UCSD-AML1 (cell line): ENCODE measurements at regions not wholly inside any gene's neighbourhood (a gene's known extent, or its start where the extent isn't known, plus 50 kb on each side); places are given as distances from the start of the nearest gene placed in this dataset.
"Not testable (repeated sequence)": the region's sequence is repeated elsewhere in the genome, so short reads cannot be mapped to it uniquely, and the experiment has no call there.

ENCODE experiments used
- DNase-seq: peaks from one replicate; lab custom pipeline; 2025; ENCODE audit not compliant: unreplicated experiment; lab: John Stamatoyannopoulos, UW

DNA sequence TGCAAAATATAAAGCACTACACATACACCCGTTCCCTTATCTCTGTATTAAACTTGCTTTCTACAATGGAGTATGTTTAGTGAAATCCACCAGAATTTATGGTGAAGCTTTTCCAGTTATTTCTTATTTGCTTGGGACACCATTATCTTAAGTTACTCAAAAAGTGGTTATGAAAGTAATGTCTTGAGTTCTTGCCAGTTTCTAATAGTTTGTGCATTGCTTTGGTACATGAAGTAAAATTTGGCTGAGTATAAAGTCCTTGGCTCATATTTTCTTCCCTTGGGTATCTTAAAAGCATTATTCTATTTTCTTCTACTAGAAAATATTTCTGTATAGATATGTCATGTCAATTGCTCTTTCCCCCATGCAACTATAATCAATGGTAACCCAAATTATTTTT lies 85.2 kb downstream of the POLR1F start:
- DNase-seq = no peak

DNA sequence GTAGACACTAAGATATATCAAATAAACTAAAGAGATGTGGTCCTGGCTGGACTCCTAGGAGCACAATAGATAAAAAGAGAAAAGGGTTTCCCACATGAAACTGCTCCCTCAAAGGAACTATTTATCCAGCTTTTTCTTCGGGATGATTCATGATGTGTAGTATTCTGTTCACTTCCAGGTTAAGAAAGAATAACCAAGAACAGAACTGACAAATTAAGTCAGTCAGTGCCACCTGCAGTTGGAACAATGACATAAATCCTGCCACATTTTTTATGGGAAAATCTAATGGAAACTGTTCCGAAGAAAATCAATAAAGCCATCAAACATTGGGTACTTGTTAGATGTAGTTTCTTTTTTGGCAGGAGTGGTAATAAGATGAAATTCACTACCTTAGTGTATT lies 87.1 kb downstream of the POLR1F start:
- DNase-seq = no peak

DNA sequence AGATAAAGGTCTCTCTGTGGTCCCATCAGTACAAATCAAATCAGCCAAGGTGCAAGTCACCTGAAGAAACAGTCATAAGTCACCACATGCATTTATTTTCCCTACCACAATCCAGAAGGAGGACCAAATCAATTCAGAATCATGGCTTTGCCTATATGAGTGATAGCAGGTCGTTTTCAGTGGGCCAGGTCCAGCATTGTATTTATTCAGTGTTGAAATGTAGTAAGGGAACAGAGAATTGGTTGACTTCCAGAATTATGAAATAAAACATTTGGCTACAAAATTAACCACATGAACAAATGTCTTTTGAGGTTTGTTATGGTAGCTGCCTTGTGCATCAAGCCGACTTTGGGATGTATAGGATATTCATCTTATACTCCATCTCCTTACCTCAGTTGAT lies 88.4 kb downstream of the POLR1F start:
- no peak for DNase-seq

DNA sequence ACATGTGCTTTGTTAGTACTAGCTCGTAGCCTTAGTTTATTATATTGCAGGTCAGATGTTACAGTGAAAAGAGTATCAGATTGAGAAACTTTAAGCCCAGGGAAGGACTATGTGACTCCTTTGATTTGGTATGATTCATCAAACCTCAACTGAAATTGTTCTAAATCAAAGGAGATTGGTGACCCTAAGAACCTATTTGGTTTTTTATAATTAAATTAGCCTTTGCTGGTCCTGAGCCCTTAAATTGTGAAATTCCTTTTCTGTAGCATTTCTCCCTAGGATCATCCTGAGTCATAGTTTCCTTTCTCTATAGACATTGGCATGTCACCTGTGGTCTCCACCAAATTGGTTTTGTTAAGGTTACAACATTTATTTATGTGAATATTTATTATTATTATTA lies 89.7 kb downstream of the POLR1F start:
- DNase-seq = no peak

DNA sequence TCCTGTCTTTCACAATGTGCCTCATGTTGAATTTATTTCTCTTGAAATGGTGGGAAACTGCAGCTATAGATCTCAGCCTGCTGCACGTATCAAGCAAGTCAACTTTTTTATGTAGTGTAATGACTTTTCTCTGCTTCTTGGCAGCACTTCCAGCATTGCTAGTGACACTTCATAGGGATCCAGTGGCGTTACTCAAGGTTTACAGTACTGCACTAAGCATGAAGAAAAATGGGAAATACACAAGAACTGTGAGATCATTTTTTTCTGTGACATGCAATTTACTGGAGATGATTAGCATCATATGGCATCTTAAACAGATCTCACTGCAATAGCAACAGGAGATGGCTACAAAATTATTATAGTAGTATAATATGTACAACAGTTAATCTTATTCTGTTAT lies 90.9 kb downstream of the POLR1F start:
- DNase-seq = no peak

DNA sequence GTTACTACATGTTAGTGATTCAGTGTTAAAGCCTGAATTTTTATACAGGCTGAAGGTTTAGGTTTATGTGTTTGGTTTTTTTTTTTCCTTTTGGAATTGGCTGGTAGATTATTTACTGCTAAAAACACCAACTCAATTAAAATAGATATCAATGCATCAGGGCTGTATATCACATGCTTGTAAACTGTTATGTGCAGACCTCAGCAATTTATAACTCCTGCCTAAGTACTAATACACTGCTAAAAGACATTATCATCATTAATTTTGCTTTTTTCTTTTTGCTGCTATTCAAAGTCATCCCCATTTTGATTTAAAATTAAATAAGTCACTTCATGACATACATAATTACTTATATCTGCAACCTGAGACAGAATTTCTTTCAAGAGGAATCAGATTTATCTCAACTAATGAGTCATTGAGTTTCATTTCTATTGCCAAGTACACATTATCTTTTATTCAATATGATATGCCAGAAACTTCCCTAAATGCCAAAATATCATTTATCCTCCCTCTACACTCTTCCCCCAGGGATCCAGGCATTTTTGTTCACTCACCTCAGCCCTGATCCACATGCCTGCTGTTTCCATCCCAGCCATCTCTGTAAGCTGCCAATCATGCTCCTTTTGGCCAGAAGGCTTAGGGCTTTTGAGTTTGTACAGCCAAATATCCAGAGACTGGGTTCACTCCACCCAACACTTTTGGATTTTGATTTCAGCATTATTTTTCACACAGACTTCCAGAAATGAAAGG lies 98.5 kb downstream of the POLR1F start:
- DNase-seq = no peak

DNA sequence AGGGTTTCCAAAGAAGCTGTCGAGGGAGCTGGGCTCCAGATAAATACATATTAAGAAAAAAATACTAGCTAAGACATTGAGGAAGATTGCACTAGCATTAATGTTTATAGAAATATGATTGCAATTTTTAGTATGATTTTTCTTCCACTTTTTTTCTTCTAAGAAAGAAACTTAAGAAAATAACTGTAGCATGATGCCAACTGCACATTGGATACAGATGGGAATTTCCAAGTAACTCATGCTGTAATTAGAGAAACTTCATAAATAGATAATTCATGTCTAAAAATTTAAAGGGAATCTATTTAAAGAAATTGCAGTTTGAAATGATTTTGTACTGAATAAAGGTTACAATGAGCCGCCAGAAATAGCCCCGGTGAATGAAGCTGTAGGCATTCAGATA lies 119.4 kb downstream of the POLR1F start:
- DNase-seq = no peak

DNA sequence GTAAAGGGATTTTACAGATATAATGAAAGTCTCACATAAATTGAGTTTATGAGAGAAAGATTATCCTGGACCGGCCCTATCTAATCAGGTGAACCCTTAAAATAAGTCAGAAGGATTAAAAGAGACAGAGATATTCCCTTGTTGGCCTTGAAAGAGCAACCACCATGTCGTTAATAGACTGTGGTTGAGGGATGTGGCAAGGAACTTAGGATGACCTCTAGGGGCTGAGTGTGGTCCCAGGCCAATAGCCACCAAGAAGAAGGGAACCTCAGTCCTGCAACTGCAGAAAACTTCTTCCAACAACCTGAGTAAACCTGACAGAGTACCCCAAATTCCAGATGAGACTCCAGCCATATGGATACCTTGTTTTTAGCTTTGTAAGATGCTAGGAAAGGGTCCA lies 121.5 kb downstream of the POLR1F start:
- no peak for DNase-seq

DNA sequence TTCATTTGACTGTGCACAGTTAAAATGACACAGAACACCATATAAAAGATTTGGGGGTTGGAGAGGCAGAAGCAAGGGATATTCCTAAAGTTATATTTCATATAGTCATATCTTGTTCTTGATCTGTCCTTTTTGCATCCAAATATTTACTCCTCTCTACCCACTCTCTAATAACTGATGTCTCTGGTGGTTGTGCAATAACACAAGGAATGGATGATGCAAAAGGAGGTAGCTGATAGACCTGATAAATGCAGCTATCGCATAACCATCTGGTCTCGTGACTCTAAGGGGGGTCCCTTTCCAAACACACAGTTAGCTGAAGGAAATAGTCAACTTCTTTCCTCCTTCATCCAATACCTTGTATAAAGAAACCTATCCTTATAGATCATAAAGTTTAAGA lies 123.1 kb downstream of the POLR1F start:
- DNase-seq = no peak

DNA sequence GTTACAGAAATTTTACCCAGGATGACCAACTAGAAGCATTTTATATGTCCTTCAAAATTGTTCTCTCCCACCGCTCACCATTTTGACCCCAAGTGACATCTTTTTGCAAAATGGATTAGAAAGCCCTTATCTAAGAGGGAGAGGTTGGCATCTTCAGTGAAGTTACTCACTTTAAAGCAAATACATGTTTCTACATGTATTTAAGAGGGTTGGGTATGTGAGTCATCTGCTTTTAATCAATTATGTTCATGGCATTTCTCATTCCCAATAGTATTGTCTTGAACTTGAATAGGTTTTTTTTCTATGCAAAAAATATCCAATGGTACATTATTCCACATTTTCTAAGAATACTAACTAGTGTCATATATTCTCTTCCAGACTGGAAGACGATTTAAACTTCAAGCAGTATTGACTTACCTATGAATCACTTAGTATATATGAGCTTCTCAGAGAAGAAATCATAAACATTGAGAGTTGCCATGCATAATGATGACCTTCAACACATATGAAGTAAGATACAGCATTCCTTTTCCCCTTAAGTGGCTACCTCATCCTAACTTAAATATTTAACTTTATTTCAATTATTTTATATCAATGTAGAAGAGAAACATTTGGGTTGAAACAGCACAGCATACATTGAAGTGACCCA lies 132.8 kb downstream of the POLR1F start:
- DNase-seq = no peak

DNA sequence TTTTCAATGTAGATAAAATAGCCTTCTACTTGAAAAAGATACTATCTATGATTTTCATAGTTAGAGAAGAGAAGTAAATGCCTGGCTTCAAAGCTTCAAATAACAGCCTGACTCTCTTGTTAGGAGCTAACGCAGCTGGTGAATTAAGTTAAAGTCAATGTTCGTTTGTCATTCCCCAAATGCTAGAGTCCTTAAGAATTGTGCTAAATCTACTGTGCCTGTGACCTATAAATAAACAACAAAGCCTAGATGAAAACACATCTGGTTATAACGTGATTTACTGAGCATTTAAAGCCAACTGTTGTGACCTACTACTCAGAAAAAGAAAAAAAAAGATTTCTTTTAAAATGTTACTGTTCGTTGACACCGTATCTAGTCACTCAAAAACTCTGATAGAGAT lies 134.7 kb downstream of the POLR1F start:
- no peak for DNase-seq

DNA sequence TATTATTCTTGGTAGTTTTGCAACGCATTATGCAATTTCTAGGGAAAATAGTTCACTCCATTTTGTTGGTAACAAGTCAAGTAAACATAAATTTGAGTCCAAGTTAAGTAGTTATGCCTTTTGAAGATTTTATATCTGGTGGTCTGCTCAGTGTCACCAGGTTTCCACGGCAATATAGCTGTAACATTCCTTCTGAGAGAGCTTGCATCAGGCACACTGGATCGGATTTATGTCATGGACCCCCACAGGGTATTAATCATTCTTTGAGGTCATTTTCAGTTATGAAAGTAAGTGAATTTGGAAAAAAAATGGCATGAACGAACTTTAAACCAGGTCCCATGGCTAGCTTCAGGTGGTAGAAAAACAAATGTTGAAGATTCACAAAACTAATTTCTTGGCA lies 136.3 kb downstream of the POLR1F start:
- DNase-seq = no peak

DNA sequence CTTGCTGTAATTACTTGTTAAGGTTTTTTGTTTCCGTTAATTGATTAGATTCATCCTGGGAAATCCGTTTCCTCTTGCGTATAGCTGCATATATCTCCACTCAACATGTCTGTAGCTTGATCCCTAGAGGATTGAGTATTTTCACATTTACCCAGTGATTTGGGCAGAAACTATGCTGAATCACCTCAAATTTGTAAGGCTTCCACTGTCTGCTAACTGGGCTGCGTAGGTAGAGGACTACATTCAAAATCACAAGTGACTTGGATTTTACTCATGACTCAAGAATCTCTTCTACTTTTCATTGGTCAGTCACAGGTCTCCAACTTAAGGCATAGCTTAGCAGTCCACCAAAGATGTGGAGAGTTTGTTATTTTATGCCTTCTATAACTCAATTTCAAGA lies 141.8 kb downstream of the POLR1F start:
- no peak for DNase-seq

DNA sequence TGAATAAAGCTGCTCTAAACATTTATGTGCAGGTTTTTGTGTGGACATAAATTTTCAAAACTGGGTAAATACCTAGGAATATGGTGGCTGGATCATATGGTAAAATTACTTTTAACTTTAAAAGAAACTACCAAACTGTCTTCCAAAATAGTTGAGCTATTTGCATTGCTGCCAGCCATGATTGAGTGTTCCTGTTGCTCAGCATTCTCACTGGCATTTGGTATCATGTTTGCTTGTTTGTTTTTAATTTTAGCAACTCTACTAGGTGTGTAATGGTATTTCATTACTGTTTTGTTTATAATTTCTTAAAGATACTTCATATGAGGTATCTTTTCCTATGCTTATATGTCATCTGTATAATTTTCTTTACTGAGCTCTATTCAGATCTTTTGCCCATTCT lies 143.2 kb downstream of the POLR1F start:
- no peak for DNase-seq

DNA sequence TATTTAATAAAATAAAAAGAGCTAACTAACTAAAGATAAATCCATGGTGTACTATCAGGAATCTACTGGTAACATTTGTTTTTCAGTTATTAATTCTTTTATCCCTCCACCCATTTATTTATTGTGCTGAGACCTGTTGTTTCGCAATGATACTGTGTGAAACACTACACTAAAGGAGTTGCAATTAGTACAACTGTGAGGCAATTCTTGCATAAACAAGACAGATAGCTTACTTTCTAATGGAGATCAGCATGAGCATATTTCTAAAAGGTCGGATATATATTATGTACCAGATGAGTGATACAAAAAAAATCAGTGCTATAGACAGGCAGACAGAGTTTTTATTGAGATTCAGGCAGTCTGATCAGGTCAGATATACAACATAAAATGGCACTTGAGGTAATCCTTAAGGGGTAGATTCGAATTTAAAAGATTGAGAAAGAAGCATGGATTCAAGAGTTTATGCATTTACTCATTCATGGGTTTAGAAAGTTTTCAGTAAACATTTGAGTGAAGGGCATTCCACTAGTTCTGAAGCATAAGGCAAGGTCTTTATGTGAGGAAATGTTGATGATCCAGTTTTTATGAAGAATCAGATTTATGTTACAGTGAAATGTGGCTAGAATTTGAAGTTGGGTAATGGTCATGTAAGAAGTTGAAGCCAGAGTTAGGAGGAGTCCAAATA lies 147.6 kb downstream of the POLR1F start:
- DNase-seq = no peak

DNA sequence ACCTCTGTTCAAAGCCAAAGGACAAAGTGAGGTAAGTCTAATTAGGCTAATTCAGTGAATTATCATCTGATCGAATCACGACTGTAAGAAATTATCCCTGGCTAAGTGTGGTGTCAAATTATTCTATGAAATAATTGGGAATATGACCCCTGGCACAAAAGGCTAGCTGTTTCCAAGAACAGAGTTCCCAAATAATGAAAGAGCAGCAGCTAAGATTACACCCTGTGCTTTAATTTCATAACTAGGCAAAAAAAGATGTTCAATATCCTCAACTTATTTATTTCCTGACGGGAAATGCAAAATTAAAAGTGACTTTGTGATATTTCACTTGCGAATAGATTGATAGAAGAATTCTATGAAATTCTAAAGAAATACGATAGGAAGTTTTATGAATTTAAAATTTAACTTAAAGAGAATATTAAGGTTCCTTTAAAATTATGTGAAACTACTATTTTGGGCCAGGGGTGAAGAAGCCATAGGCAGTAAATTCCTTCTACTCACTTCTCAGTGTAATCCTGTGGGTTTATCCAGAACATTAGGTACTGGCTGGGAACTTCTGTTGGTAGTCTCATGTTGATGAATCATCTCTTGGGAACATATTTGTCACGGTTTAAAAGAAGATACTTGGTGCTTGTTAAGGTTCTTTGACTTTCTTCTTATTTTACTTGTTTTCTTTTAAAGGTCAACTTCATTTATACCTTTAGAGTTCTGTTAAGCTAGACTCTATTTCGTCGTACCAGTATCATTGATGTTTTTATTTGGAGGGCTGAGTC lies 148.5 kb downstream of the POLR1F start:
- no peak for DNase-seq

DNA sequence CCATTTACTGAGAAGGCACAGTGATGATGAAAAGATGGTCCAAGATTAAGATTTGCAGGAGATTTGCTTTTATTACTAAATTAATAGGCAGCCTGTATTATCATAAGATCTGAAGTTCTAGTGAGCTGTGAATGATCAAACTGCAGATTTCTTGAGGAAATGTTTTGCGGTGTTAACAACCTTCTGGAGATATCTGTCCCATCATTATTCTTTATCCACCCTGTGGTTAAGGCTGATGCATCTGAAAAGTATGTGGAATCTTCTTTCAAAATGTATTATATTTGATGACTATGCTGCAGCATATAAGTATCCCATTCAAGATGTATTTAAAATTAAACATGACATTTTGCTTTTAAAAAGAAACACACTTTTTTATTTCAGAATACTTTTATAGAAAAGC lies 150.3 kb downstream of the POLR1F start:
- DNase-seq = no peak

DNA sequence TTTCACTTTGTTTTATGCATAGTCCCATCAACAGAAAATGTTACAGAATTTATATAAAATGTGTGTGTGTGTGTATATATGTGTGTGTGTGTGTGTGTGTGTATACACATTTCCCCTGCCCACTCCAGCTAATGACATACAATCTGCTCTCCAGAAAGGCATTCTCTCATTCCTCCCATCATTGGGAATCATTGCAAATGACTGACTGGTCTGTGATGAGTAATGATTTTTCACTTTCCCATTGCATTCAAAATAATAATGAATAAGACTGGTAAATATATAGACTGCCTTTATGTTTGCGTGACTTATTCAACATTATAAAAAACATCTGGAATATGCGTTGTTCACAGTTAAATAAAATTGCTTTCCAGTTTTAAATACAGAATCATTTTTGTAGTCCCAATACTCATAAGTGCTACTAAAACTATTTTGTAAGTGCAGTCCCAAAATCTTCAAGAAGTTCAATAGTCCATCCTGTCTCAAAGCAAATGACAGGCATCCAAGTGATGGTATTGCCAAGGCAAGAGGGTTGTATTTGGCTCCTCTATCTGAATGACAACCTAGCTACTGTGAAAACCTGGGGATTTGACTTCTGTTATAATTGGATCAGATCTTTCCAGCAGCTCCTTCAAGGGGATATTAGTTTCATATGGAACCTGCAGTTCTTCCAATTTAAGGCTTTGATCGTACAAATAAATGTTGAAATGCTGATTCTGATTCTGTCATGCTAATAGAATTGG lies 150.9 kb downstream of the POLR1F start:
- DNase-seq = no peak

DNA sequence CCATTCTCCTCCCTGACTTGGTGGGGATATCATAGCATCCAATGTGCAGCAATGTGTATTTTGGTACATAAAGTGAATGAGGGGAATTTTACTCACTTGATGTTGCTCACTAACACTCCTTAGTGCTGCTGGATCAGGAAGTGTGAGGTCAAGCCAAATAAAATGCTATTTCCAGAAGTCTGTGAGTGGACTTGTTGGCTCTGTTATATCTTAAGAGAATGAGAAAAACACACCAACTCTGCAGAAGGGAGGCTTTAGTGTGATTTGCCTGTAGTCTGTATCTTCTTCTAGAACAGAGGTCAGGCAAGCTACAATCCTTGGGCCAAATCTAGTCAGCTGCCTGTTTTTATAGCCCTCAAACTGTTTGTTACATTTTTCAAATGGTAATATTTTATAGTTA lies 154.3 kb downstream of the POLR1F start:
- no peak for DNase-seq

DNA sequence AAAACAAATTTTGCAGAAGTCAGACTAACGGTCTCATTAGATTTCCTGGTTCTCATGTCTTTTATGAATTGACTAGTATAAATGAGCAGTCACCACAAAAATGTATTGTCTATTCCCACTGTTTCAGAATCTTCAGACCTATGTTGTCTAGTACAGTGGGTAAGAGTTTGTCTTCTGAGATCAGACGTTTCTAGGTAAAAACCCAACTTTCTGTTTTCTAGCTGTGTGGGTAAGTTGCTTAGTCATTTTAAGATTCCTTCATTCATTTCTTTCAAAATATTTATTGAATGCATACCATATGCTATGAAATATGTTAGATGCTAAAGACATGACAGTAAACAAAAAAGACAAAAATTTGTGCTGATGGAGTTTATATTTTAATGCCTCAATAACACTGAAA lies 156.3 kb downstream of the POLR1F start:
- no peak for DNase-seq

DNA sequence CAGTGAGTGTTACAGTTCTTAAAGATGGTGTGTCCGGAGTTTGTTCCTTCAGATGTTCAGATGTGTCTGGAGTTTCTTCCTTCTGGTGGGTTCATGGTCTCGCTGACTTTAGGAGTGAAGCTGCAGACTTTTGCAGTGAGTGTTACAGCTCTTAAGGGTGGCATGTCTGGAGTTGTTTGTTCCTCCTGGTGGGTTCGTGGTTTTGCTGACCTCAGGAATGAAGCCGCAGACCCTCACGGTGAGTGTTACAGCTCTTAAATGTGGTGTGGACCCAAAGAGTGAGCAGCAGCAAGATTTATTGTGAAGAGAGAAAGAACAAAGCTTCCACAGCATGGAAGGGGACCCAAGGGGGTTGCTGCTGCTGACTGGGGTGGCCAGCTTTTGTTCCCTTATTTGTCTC lies 159.6 kb downstream of the POLR1F start:
- not testable (repeated sequence) for DNase-seq
